GM23338 (cell line): ENCODE measurements at regions not wholly inside any gene's neighbourhood (a gene's known extent, or its start where the extent isn't known, plus 50 kb on each side); places are given as distances from the start of the nearest gene placed in this dataset.

Experiments used
- ATAC-seq: fragments of 200-7000 bp; cut with Tn5 transposase; 3 replicates; pipeline ENCODE4 v1.9.1; 2020
- DNase-seq: peaks from one replicate; pipeline ENCODE4 v3.0.0-alpha.2; 2015; ENCODE audit warnings: low spot score
- H2AFZ ChIP-seq: fragments of 200-600 bp; sonication (generic); 2 replicates; pipeline ENCODE4 v1.8.0; 2016; ENCODE audit warnings: antibody characterized with exemption, mild to moderate bottlenecking, moderate library complexity
- H3F3A ChIP-seq: fragments of 200-600 bp; sonication (generic); replicated peaks from 2 replicates; pipeline ENCODE4 v1.8.0; 2017; ENCODE audit warnings: antibody characterized with exemption, mixed run types, low read depth
- H3K27ac ChIP-seq: fragments of 200-600 bp; sonication (generic); 2 replicates; pipeline ENCODE4 v1.6.1; 2016; ENCODE audit warnings: low read depth
- H3K27me3 ChIP-seq: fragments of 200-600 bp; sonication (generic); 2 replicates; pipeline ENCODE4 v1.8.0; 2016; ENCODE audit warnings: mild to moderate bottlenecking, mixed run types, moderate library complexity; ENCODE audit not compliant: insufficient read depth
- H3K36me3 ChIP-seq: fragments of 200-600 bp; sonication (generic); 2 replicates; pipeline ENCODE4 v1.8.0; 2016; ENCODE audit warnings: mild to moderate bottlenecking; ENCODE audit not compliant: insufficient read depth
- H3K4me1 ChIP-seq: fragments of 200-600 bp; sonication (generic); 2 replicates; pipeline ENCODE4 v1.8.0; 2016; ENCODE audit warnings: mild to moderate bottlenecking, moderate library complexity; ENCODE audit not compliant: insufficient read depth
- H3K4me2 ChIP-seq: fragments of 200-600 bp; sonication (generic); 2 replicates; pipeline ENCODE4 v1.7.1; 2017; ENCODE audit warnings: mixed run types
- H3K4me3 ChIP-seq: fragments of 200-600 bp; sonication (generic); 2 replicates; pipeline ENCODE4 v1.6.1; 2016; ENCODE audit warnings: mixed run types
- H3K79me2 ChIP-seq: fragments of 200-600 bp; sonication (generic); replicated peaks from 2 replicates; pipeline ENCODE4 v1.8.0; 2017; ENCODE audit warnings: mild to moderate bottlenecking; ENCODE audit not compliant: insufficient read depth
- H3K9me2 ChIP-seq: fragments of 200-600 bp; sonication (generic); 2 replicates; pipeline ENCODE4 v1.8.0; 2017; ENCODE audit not compliant: insufficient read depth
- H4K20me1 ChIP-seq: fragments of 200-600 bp; sonication (generic); replicated peaks from 2 replicates; pipeline ENCODE4 v1.8.0; 2017; ENCODE audit warnings: mild to moderate bottlenecking; ENCODE audit not compliant: insufficient read depth
- H3K27ac Mint-ChIP-seq: 2 replicates; pipeline ENCODE4 v1.8.0; 2020; ENCODE audit warnings: inconsistent platforms, mild to moderate bottlenecking, moderate library complexity, mixed read lengths
- H3K27me3 Mint-ChIP-seq: 3 replicates; pipeline ENCODE4 v1.8.0; 2022; ENCODE audit warnings: low read depth, mild to moderate bottlenecking, moderate library complexity, mixed read lengths, inconsistent platforms; ENCODE audit not compliant: insufficient read depth, poor library complexity
- H3K36me3 Mint-ChIP-seq: 3 replicates; pipeline ENCODE4 v1.8.0; 2021; ENCODE audit warnings: low read depth, mild to moderate bottlenecking, inconsistent platforms, moderate library complexity, mixed read lengths
- H3K4me1 Mint-ChIP-seq: 3 replicates; pipeline ENCODE4 v1.8.0; 2020; ENCODE audit warnings: mild to moderate bottlenecking, inconsistent platforms, mixed read lengths
- H3K4me3 Mint-ChIP-seq: 3 replicates; pipeline ENCODE4 v1.8.0; 2021; ENCODE audit warnings: moderate library complexity, mild to moderate bottlenecking, inconsistent platforms, mixed read lengths
- H3K9me3 Mint-ChIP-seq: 3 replicates; pipeline ENCODE4 v1.8.0; 2020; ENCODE audit warnings: moderate library complexity, mild to moderate bottlenecking, inconsistent platforms, mixed read lengths
- CREB1 ChIP-seq: fragments of 250-450 bp; sonication (Bioruptor Pico); IDR thresholded peaks from 2 replicates; pipeline ENCODE4 v1.5.0; 2020; ENCODE audit warnings: low read depth, mild to moderate bottlenecking, moderate library complexity
- EZH2 ChIP-seq: fragments of 200-600 bp; sonication (generic); IDR thresholded peaks from one replicate; pipeline ENCODE4 v1.8.0; 2017; ENCODE audit warnings: antibody characterized with exemption, mild to moderate bottlenecking, low read depth; ENCODE audit not compliant: unreplicated experiment
- EZH2phosphoT487 ChIP-seq: fragments of 200-600 bp; sonication (generic); IDR thresholded peaks from one replicate; pipeline ENCODE4 v1.8.1; 2018; ENCODE audit warnings: antibody characterized with exemption; ENCODE audit not compliant: unreplicated experiment
- JUNB ChIP-seq: IDR thresholded peaks from one replicate; pipeline ENCODE4 v1.6.1; 2016; ENCODE audit warnings: antibody characterized with exemption; ENCODE audit not compliant: unreplicated experiment
- TF ChIP-seq, protein P1 (sequence below): IDR thresholded peaks from 2 replicates; pipeline ENCODE4 v1.6.1; 2016; ENCODE audit warnings: antibody characterized with exemption
- TF ChIP-seq, protein P2 (sequence below): IDR thresholded peaks from one replicate; pipeline ENCODE4 v1.6.1; 2018; ENCODE audit warnings: antibody characterized with exemption; ENCODE audit not compliant: unreplicated experiment
- TF ChIP-seq, protein P3 (sequence below): fragments of 250-450 bp; sonication (Bioruptor Pico); IDR thresholded peaks from 2 replicates; pipeline ENCODE4 v1.5.0; 2020; ENCODE audit warnings: mild to moderate bottlenecking, moderate library complexity

GRCh38 chr3:177917234-177917861, 618.9 kb upstream of the KCNMB2 start:
- no peak overlapping the region for H3K4me2 ChIP-seq
- DNase-seq (no peak), ATAC-seq (no peak)
- no peaks in the 10 kb centered on the region for H3K4me1 ChIP-seq
- Mint-ChIP-seq H3K27ac (no peak overlapping the region), H3K9me3 (peaks cover 15% of the 10 kb centered on the region), H3K4me3 (no peak overlapping the region), H3K36me3 (peaks cover 11% of the 10 kb centered on the region; the same call in 2 of the 3 replicates), H3K27me3 (peaks cover 2% of the 10 kb centered on the region), H3K4me1 (peaks cover 2% of the 10 kb centered on the region; the same call in 2 of the 3 replicates)
- no peaks in the 10 kb centered on the region for H3K36me3 ChIP-seq
- TF ChIP-seq CREB1 (CRISPR knock-in tag) (no peak), EZH2phosphoT487 (no peak), EZH2 (no peak), JUNB (no peak)
- TF ChIP-seq, protein P1, sequence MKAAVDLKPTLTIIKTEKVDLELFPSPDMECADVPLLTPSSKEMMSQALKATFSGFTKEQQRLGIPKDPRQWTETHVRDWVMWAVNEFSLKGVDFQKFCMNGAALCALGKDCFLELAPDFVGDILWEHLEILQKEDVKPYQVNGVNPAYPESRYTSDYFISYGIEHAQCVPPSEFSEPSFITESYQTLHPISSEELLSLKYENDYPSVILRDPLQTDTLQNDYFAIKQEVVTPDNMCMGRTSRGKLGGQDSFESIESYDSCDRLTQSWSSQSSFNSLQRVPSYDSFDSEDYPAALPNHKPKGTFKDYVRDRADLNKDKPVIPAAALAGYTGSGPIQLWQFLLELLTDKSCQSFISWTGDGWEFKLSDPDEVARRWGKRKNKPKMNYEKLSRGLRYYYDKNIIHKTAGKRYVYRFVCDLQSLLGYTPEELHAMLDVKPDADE, result no peak
- TF ChIP-seq, protein P2, sequence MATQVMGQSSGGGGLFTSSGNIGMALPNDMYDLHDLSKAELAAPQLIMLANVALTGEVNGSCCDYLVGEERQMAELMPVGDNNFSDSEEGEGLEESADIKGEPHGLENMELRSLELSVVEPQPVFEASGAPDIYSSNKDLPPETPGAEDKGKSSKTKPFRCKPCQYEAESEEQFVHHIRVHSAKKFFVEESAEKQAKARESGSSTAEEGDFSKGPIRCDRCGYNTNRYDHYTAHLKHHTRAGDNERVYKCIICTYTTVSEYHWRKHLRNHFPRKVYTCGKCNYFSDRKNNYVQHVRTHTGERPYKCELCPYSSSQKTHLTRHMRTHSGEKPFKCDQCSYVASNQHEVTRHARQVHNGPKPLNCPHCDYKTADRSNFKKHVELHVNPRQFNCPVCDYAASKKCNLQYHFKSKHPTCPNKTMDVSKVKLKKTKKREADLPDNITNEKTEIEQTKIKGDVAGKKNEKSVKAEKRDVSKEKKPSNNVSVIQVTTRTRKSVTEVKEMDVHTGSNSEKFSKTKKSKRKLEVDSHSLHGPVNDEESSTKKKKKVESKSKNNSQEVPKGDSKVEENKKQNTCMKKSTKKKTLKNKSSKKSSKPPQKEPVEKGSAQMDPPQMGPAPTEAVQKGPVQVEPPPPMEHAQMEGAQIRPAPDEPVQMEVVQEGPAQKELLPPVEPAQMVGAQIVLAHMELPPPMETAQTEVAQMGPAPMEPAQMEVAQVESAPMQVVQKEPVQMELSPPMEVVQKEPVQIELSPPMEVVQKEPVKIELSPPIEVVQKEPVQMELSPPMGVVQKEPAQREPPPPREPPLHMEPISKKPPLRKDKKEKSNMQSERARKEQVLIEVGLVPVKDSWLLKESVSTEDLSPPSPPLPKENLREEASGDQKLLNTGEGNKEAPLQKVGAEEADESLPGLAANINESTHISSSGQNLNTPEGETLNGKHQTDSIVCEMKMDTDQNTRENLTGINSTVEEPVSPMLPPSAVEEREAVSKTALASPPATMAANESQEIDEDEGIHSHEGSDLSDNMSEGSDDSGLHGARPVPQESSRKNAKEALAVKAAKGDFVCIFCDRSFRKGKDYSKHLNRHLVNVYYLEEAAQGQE, result no peak
- TF ChIP-seq, protein P3, sequence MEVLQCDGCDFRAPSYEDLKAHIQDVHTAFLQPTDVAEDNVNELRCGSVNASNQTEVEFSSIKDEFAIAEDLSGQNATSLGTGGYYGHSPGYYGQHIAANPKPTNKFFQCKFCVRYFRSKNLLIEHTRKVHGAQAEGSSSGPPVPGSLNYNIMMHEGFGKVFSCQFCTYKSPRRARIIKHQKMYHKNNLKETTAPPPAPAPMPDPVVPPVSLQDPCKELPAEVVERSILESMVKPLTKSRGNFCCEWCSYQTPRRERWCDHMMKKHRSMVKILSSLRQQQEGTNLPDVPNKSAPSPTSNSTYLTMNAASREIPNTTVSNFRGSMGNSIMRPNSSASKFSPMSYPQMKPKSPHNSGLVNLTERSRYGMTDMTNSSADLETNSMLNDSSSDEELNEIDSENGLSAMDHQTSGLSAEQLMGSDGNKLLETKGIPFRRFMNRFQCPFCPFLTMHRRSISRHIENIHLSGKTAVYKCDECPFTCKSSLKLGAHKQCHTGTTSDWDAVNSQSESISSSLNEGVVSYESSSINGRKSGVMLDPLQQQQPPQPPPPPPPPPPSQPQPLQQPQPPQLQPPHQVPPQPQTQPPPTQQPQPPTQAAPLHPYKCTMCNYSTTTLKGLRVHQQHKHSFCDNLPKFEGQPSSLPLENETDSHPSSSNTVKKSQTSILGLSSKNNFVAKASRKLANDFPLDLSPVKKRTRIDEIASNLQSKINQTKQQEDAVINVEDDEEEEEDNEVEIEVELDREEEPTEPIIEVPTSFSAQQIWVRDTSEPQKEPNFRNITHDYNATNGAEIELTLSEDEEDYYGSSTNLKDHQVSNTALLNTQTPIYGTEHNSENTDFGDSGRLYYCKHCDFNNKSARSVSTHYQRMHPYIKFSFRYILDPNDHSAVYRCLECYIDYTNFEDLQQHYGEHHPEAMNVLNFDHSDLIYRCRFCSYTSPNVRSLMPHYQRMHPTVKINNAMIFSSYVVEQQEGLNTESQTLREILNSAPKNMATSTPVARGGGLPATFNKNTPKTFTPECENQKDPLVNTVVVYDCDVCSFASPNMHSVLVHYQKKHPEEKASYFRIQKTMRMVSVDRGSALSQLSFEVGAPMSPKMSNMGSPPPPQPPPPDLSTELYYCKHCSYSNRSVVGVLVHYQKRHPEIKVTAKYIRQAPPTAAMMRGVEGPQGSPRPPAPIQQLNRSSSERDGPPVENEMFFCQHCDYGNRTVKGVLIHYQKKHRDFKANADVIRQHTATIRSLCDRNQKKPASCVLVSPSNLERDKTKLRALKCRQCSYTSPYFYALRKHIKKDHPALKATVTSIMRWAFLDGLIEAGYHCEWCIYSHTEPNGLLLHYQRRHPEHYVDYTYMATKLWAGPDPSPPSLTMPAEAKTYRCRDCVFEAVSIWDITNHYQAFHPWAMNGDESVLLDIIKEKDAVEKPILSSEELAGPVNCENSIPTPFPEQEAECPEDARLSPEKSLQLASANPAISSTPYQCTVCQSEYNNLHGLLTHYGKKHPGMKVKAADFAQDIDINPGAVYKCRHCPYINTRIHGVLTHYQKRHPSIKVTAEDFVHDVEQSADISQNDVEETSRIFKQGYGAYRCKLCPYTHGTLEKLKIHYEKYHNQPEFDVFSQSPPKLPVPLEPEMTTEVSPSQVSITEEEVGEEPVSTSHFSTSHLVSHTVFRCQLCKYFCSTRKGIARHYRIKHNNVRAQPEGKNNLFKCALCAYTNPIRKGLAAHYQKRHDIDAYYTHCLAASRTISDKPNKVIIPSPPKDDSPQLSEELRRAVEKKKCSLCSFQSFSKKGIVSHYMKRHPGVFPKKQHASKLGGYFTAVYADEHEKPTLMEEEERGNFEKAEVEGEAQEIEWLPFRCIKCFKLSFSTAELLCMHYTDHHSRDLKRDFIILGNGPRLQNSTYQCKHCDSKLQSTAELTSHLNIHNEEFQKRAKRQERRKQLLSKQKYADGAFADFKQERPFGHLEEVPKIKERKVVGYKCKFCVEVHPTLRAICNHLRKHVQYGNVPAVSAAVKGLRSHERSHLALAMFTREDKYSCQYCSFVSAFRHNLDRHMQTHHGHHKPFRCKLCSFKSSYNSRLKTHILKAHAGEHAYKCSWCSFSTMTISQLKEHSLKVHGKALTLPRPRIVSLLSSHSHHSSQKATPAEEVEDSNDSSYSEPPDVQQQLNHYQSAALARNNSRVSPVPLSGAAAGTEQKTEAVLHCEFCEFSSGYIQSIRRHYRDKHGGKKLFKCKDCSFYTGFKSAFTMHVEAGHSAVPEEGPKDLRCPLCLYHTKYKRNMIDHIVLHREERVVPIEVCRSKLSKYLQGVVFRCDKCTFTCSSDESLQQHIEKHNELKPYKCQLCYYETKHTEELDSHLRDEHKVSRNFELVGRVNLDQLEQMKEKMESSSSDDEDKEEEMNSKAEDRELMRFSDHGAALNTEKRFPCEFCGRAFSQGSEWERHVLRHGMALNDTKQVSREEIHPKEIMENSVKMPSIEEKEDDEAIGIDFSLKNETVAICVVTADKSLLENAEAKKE (CRISPR knock-in tag), result no peak
- H3K9me2 ChIP-seq, result no peaks in the 10 kb centered on the region
- H3K27ac ChIP-seq, result no peak overlapping the region
- H4K20me1 ChIP-seq, result no peaks in the 10 kb centered on the region
- H3K4me3 ChIP-seq, result no peak overlapping the region
- H3K79me2 ChIP-seq, result no peaks in the 10 kb centered on the region
- H2AFZ ChIP-seq, result no peak overlapping the region
- no peaks in the 10 kb centered on the region for H3K27me3 ChIP-seq
- H3F3A ChIP-seq, result no peaks in the 10 kb centered on the region
